ENCODE measurements at regions not wholly inside any gene's neighbourhood (a gene's known extent, or its start where the extent isn't known, plus 50 kb on each side); places are given as distances from the start of the nearest gene placed in this dataset.

DNA sequence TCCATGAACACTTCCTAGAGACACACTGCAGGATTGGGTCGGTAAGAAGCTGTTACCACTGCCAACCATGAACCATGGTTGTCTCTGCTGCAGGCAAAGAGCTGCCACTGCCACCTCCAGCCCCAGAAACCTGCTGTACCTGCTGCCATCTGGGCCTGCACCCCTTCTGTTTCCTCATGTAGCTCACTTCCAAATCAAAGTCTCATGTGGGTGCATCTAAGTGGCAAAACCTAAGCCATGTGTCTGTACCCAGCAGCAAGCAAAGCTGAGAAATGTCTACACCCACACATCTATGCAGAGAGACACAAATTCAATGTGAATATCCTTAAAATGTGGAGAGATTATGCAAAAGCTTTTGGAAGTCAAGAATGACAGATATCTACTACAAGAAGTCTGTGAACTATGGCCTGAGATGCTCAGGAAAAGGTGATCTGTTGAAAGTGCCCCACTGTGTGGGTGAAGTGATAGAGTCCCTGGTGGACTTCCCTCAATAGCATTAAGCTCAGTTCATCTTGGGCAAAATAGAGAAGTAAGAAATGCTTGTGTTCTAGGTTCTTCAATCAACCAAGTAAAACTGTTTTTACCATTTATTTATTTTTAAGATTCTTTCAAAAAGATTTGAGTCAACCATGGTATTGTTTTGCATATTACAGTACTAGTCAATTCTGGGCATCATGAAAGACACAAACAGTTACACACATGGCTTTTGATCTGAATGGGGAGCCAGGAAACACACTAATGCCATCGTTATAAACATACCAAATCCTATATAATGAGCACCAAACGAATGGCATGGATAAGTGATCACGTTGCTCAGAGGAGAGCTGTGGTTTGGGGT lies 64.4 kb downstream of the FOS start:
- TF ChIP-seq, protein P1, sequence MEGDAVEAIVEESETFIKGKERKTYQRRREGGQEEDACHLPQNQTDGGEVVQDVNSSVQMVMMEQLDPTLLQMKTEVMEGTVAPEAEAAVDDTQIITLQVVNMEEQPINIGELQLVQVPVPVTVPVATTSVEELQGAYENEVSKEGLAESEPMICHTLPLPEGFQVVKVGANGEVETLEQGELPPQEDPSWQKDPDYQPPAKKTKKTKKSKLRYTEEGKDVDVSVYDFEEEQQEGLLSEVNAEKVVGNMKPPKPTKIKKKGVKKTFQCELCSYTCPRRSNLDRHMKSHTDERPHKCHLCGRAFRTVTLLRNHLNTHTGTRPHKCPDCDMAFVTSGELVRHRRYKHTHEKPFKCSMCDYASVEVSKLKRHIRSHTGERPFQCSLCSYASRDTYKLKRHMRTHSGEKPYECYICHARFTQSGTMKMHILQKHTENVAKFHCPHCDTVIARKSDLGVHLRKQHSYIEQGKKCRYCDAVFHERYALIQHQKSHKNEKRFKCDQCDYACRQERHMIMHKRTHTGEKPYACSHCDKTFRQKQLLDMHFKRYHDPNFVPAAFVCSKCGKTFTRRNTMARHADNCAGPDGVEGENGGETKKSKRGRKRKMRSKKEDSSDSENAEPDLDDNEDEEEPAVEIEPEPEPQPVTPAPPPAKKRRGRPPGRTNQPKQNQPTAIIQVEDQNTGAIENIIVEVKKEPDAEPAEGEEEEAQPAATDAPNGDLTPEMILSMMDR (IDR thresholded peaks at IDR 0.05) = no peak
- no peak for TF ChIP-seq POLR2A (IDR thresholded peaks at IDR 0.05)
